ENCODE measurements at regions not wholly inside any gene's neighbourhood (a gene's known extent, or its start where the extent isn't known, plus 50 kb on each side); places are given as distances from the start of the nearest gene placed in this dataset.
A peak's percentile ranks its signal among the peaks of the same experiment; 100 is the strongest.

DNA sequence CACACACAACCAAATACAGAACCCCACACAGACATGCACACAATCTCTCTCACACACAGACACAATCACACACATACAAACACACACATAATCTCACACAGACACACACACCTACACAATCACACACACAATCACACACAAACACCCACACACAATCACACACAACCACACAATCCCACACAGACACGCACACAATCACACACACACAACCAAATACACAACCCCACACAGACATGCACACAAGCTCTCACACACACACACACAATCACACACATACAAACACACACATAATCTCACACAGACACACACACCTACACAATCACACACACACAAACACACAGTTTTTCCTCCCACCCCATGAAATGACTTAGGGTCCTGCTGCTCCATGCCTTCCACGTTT lies 160.4 kb upstream of the PFKP start:
- Histone ChIP-seq H2AFZ (ENCODE audit: low read depth, low read length) (no peak overlapping the region), H3K27me3 (ENCODE audit: insufficient read depth, low read length, poor library complexity) (no peaks in the 10 kb centered on the region), H3K36me3 (ENCODE audit: insufficient read depth, low read length) (no peaks in the 10 kb centered on the region), H3K27ac (ENCODE audit: low read length) (peak overlapping the region; percentile 94), H4K20me1 (ENCODE audit: insufficient read depth, low read length) (no peaks in the 10 kb centered on the region), H3K9ac (ENCODE audit: low read depth, low read length) (no peak overlapping the region), H3K4me1 (ENCODE audit: insufficient read depth, low read length) (peaks cover 63% of the 10 kb centered on the region), H3K4me2 (ENCODE audit: insufficient read depth, low read length) (no peak overlapping the region; the same call in 1 of the 2 replicates), H3K9me3 (ENCODE audit: insufficient read depth, low read length, severe bottlenecking) (no peaks in the 10 kb centered on the region), H3K4me3 (ENCODE audit: low read depth in 1 of 2, low read length in 2 of 2) (no peak overlapping the region), H3K79me2 (ENCODE audit: insufficient read depth, low read length) (peaks cover 4% of the 10 kb centered on the region; the same call in 1 of the 2 replicates)
- ATAC-seq (ENCODE audit: insufficient read depth, low read depth) = no peak
- no peak for DNase-seq
- no peak for TF ChIP-seq EZH2 (IDR thresholded peaks at IDR 0.05; ENCODE audit: borderline replicate concordance, low read depth, low read length, severe bottlenecking)
- TF ChIP-seq, protein P1, sequence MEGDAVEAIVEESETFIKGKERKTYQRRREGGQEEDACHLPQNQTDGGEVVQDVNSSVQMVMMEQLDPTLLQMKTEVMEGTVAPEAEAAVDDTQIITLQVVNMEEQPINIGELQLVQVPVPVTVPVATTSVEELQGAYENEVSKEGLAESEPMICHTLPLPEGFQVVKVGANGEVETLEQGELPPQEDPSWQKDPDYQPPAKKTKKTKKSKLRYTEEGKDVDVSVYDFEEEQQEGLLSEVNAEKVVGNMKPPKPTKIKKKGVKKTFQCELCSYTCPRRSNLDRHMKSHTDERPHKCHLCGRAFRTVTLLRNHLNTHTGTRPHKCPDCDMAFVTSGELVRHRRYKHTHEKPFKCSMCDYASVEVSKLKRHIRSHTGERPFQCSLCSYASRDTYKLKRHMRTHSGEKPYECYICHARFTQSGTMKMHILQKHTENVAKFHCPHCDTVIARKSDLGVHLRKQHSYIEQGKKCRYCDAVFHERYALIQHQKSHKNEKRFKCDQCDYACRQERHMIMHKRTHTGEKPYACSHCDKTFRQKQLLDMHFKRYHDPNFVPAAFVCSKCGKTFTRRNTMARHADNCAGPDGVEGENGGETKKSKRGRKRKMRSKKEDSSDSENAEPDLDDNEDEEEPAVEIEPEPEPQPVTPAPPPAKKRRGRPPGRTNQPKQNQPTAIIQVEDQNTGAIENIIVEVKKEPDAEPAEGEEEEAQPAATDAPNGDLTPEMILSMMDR (IDR thresholded peaks at IDR 0.05; ENCODE audit: borderline replicate concordance, extremely low read depth, low read length, poor library complexity, severe bottlenecking) = no peak

DNA sequence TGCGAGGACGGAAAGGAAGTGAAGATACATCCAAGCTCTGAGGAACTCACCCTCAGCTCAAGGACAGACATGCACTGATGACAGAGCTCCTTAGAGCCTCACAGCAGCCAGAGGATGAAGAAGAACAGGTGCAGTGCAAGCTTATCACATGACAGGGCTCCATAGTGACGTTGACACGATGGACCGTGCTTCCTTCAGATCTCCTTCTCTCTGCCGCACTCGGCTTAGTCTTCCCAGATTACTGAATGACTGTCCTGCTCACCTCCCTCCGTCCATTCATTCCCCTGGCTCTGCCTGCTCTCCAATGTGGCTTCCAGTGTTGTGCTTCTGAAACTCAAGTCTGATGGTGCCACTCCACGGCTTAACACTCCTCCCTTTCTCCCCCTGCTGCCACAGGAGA lies 161.5 kb upstream of the PFKP start:
- no peak overlapping the region for H3K9ac ChIP-seq (ENCODE audit: low read depth, low read length)
- peak overlapping the region; percentile 65 for H3K27ac ChIP-seq (ENCODE audit: low read length)
- no peaks in the 10 kb centered on the region for H4K20me1 ChIP-seq (ENCODE audit: insufficient read depth, low read length)
- H2AFZ ChIP-seq (ENCODE audit: low read depth, low read length) = no peak overlapping the region
- ATAC-seq (ENCODE audit: insufficient read depth, low read depth) (no peak), DNase-seq (no peak)
- TF ChIP-seq, protein P1 (IDR thresholded peaks at IDR 0.05; ENCODE audit: borderline replicate concordance, extremely low read depth, low read length, poor library complexity, severe bottlenecking) = no peak
- TF ChIP-seq EZH2 (IDR thresholded peaks at IDR 0.05; ENCODE audit: borderline replicate concordance, low read depth, low read length, severe bottlenecking) = no peak
- H3K4me2 ChIP-seq (ENCODE audit: insufficient read depth, low read length) = no peak overlapping the region
- no peaks in the 10 kb centered on the region for H3K36me3 ChIP-seq (ENCODE audit: insufficient read depth, low read length)
- no peaks in the 10 kb centered on the region for H3K9me3 ChIP-seq (ENCODE audit: insufficient read depth, low read length, severe bottlenecking)
- H3K4me1 ChIP-seq (ENCODE audit: insufficient read depth, low read length) = peaks cover 52% of the 10 kb centered on the region
- H3K79me2 ChIP-seq (ENCODE audit: insufficient read depth, low read length) = peaks cover 4% of the 10 kb centered on the region; the same call in 1 of the 2 replicates
- no peak overlapping the region for H3K4me3 ChIP-seq (ENCODE audit: low read depth in 1 of 2, low read length in 2 of 2)
- H3K27me3 ChIP-seq (ENCODE audit: insufficient read depth, low read length, poor library complexity) = no peaks in the 10 kb centered on the region

DNA sequence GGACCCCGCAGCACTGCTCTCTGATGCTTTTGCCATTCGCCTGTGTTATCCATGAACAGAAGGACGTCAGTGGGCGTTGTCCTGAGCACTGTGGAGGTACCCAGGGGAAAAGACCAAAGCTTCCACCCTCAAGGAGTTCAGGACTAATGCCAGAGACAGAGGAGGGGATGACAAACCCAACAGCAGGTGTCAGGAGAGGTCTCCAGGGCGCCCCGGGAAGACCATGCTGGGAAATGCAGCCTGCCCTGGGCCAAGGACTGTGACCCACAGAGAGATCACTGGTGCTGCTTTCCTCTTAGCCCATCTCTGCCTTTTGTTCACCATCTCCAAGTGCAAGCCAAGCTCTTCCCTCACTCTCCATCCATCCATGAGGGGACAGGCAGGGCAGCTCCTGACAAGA lies 166.8 kb upstream of the PFKP start:
- Histone ChIP-seq H3K4me2 (ENCODE audit: insufficient read depth, low read length) (no peak overlapping the region), H3K36me3 (ENCODE audit: insufficient read depth, low read length) (peaks cover 3% of the 10 kb centered on the region; the same call in 1 of the 2 replicates), H2AFZ (ENCODE audit: low read depth, low read length) (no peak overlapping the region), H3K9ac (ENCODE audit: low read depth, low read length) (no peak overlapping the region), H3K79me2 (ENCODE audit: insufficient read depth, low read length) (peaks cover 15% of the 10 kb centered on the region), H3K4me3 (ENCODE audit: low read depth in 1 of 2, low read length in 2 of 2) (no peak overlapping the region), H3K4me1 (ENCODE audit: insufficient read depth, low read length) (peaks cover 53% of the 10 kb centered on the region), H3K27ac (ENCODE audit: low read length) (peak overlapping the region; percentile 92), H3K9me3 (ENCODE audit: insufficient read depth, low read length, severe bottlenecking) (no peaks in the 10 kb centered on the region), H4K20me1 (ENCODE audit: insufficient read depth, low read length) (no peaks in the 10 kb centered on the region), H3K27me3 (ENCODE audit: insufficient read depth, low read length, poor library complexity) (no peaks in the 10 kb centered on the region)
- DNase-seq (no peak), ATAC-seq (ENCODE audit: insufficient read depth, low read depth) (no peak)
- TF ChIP-seq, protein P1 (IDR thresholded peaks at IDR 0.05; ENCODE audit: borderline replicate concordance, extremely low read depth, low read length, poor library complexity, severe bottlenecking) = no peak
- TF ChIP-seq EZH2 (IDR thresholded peaks at IDR 0.05; ENCODE audit: borderline replicate concordance, low read depth, low read length, severe bottlenecking) = no peak

Measured in DND-41 (cell line).